Mesothelial cell of epicardium (in vitro differentiated cells): ENCODE measurements at regions not wholly inside any gene's neighbourhood (a gene's known extent, or its start where the extent isn't known, plus 50 kb on each side); places are given as distances from the start of the nearest gene placed in this dataset.

Experiments
- DNase-seq, 2 experiments: peaks; one replicate each; pipeline ENCODE4 v3.0.0; 2021; ENCODE audit warnings: low spot score in 2 of 2; ENCODE audit not compliant: unreplicated experiment in 2 of 2
- H3K27ac Mint-ChIP-seq: 2 replicates; pipeline ENCODE4 v1.8.0; 2021; ENCODE audit warnings: mixed read lengths
- H3K27me3 Mint-ChIP-seq: 2 replicates; pipeline ENCODE4 v1.8.0; 2021; ENCODE audit warnings: low read depth, mixed read lengths
- H3K36me3 Mint-ChIP-seq: 2 replicates; pipeline ENCODE4 v1.8.0; 2021; ENCODE audit warnings: mixed read lengths
- H3K4me1 Mint-ChIP-seq: 2 replicates; pipeline ENCODE4 v1.8.0; 2021; ENCODE audit warnings: mixed read lengths
- H3K4me3 Mint-ChIP-seq: 2 replicates; pipeline ENCODE4 v1.8.0; 2021; ENCODE audit warnings: mild to moderate bottlenecking, moderate library complexity, mixed read lengths
- H3K9me3 Mint-ChIP-seq: 2 replicates; pipeline ENCODE4 v1.8.0; 2021; ENCODE audit warnings: mixed read lengths
- CTCF ChIP-seq: fragments of 200-600 bp; sonication (generic); IDR thresholded peaks from one replicate; pipeline ENCODE4 v1.5.0; 2021; ENCODE audit warnings: antibody characterized with exemption; ENCODE audit not compliant: unreplicated experiment

GRCh38 chr1:67577646-67578045 is 107.4 kb upstream of the GADD45A start:
- H3K27me3 Mint-ChIP-seq, result no peaks in the 10 kb centered on the region
- H3K36me3 Mint-ChIP-seq, result no peaks in the 10 kb centered on the region
- peaks cover 8% of the 10 kb centered on the region for H3K9me3 Mint-ChIP-seq
- TF ChIP-seq CTCF, result no peak
- peaks cover 32% of the 10 kb centered on the region for H3K4me1 Mint-ChIP-seq
- no peak overlapping the region for H3K4me3 Mint-ChIP-seq
- H3K27ac Mint-ChIP-seq, result no peak overlapping the region
- DNase-seq, result no peak

DNA sequence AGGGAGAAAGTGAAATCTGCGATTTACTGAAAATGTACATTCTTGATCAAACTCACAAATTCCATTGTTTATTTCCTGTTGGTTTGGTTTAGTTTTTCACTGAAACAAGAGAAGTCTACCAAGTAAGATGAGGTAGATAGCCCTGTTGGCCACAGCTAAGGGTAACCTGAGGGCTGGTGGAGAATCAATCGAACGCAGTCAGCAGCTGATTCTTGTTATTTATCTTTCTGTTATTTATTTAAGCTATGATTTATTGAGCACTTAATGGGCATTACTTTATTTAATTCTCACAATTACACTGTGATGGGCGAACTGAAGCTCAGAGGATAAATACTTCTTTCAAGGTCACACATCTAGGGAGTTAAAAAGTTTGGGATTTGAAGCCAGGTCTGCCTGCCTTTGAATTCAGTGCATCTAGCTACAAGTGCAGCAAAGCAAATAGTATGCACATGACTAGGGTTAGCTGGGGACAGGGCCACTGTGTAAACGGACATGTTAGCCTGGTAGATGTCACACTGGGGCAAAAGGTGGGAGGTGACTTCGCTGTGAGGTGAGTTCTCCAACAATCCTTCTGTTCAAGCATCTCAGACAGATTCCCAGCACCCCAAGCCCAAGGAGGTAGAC is 106.5 kb upstream of the GADD45A start:
- Mint-ChIP-seq H3K4me3 (no peak overlapping the region), H3K27ac (no peak overlapping the region), H3K27me3 (no peaks in the 10 kb centered on the region), H3K4me1 (peaks cover 25% of the 10 kb centered on the region), H3K9me3 (peaks cover 8% of the 10 kb centered on the region), H3K36me3 (no peaks in the 10 kb centered on the region)
- no peak for TF ChIP-seq CTCF
- DNase-seq, result no peak

DNA sequence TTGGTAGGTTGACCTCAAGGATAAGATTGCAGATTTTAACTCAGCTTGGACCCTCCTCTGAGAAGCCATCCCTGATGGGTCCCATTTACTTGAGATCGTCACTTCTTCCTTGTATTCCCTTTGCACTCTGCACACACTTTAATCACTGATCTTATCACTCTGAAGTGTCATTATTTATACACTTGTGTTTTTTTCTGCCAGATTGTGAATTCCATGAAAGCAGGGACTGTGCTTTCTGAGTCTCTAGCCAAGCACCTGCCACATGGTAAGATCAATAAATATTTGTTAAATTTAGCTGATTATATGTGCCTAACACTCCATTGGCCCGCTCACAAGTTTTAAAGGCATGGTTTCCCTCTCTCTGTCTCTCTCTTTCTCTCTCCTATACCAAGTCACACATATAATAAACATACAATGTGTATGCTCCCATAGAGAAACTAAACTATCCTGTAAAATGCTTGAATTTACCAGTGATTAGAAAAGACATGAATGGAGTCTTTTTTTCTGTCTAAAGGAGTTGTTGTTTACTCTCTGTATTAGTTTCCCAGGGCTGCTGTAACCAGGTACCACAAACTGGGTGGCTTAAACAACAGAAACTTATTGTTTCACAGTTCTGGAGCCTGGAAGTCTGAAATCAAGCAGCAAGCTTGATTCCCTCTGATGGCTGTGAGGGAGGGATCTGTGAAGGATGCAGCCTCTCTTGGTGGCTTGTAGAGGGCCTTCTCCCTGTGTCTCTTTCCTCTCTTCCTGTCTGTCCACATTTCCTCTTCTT is 105.2 kb upstream of the GADD45A start:
- no peak overlapping the region for H3K4me3 Mint-ChIP-seq
- H3K27ac Mint-ChIP-seq, result no peak overlapping the region
- H3K27me3 Mint-ChIP-seq, result no peaks in the 10 kb centered on the region
- peaks cover 8% of the 10 kb centered on the region for H3K9me3 Mint-ChIP-seq
- peaks cover 18% of the 10 kb centered on the region for H3K4me1 Mint-ChIP-seq
- no peak for TF ChIP-seq CTCF
- no peak for DNase-seq
- no peaks in the 10 kb centered on the region for H3K36me3 Mint-ChIP-seq

DNA sequence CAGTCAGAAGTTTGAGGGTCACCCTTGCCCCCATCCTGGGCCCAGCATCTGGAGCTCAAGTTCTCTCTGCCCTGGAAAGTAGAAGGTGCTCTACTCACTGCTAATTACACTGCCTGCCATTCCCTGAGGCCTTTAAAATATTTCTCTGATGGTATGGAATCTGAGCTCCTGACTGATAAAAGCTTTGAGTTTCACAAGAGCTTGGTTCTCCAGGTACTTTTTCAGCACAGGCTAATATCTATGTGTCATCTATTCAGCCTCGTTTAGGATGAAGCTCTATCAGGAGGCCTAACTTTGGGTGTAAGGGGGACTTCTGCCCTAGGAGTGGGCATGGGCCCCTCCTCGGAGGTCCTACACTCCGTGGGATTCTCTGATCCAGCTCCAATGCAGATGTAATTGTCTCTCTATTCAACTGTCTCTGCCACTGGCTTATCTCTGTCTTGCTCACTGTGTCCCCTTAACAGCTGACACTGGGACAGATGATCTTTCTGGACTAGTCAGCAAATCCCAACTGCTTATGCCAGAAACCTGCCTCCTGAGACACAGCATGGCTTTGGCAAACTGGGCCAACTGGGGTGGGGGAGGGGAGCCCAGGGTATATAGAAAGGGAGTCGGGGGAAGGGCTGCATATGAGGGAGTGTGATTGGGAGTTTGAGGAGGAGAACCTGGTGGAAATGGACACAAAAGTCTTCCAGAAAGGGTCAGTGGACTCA is 104.2 kb upstream of the GADD45A start:
- DNase-seq, result no peak
- no peaks in the 10 kb centered on the region for H3K27me3 Mint-ChIP-seq

More for the DNA sequence above, 104.2 kb upstream of the GADD45A start:
- peaks cover 14% of the 10 kb centered on the region for H3K4me1 Mint-ChIP-seq
- no peak for TF ChIP-seq CTCF
- no peak overlapping the region for H3K4me3 Mint-ChIP-seq
- peaks cover 6% of the 10 kb centered on the region for H3K9me3 Mint-ChIP-seq
- H3K27ac Mint-ChIP-seq, result no peak overlapping the region
- no peaks in the 10 kb centered on the region for H3K36me3 Mint-ChIP-seq
